ENCODE measurements at regions not wholly inside any gene's neighbourhood (a gene's known extent, or its start where the extent isn't known, plus 50 kb on each side); places are given as distances from the start of the nearest gene placed in this dataset.

DNA sequence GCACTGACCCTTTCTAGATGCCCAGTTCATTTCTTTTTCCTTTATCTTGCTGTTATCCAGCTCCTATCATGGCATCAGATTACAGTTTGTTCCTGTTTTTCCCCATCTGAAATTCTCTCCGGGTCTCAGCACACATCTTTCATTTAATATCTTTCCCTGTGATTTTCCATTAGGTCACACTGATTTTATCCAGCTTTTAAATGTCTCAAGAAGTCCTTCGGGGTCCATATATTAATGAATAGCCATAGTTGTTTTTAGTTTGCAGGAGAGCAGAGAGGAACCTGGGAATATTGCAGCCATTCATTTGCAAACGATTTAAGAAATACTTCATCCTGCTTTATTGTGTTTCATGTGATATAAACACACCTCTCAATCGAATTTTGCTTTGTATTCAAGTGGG is 374.2 kb downstream of the TDRD15 start:
- TF ChIP-seq, protein P1, sequence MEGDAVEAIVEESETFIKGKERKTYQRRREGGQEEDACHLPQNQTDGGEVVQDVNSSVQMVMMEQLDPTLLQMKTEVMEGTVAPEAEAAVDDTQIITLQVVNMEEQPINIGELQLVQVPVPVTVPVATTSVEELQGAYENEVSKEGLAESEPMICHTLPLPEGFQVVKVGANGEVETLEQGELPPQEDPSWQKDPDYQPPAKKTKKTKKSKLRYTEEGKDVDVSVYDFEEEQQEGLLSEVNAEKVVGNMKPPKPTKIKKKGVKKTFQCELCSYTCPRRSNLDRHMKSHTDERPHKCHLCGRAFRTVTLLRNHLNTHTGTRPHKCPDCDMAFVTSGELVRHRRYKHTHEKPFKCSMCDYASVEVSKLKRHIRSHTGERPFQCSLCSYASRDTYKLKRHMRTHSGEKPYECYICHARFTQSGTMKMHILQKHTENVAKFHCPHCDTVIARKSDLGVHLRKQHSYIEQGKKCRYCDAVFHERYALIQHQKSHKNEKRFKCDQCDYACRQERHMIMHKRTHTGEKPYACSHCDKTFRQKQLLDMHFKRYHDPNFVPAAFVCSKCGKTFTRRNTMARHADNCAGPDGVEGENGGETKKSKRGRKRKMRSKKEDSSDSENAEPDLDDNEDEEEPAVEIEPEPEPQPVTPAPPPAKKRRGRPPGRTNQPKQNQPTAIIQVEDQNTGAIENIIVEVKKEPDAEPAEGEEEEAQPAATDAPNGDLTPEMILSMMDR (IDR thresholded peaks at IDR 0.05): no peak
- TF ChIP-seq EZH2 (IDR thresholded peaks at IDR 0.05) (no peak), EZH2phosphoT487 (IDR thresholded peaks at IDR 0.05) (no peak)
